HL-60 (cell line): ENCODE measurements at regions not wholly inside any gene's neighbourhood (a gene's known extent, or its start where the extent isn't known, plus 50 kb on each side); places are given as distances from the start of the nearest gene placed in this dataset.

Source experiments
- DNase-seq, 2 experiments: peaks; one replicate each; pipeline ENCODE4 v3.0.0-alpha.2; 2010 to 2020; ENCODE audit warnings: low read depth in 1 of 2, low spot score in 1 of 2
- H3K27ac ChIP-seq: fragments of 250-450 bp; sonication (Bioruptor Pico); replicated peaks from 2 replicates; pipeline ENCODE4 v1.5.1; 2020; ENCODE audit warnings: mild to moderate bottlenecking, moderate library complexity
- H3K27me3 ChIP-seq: fragments of 250-450 bp; sonication (Bioruptor Pico); 2 replicates; pipeline ENCODE4 v1.5.1; 2021; ENCODE audit warnings: mild to moderate bottlenecking, moderate library complexity; ENCODE audit not compliant: insufficient read depth, poor library complexity, severe bottlenecking
- H3K4me3 ChIP-seq: replicated peaks from 2 replicates; pipeline ENCODE4 v1.5.1; 2011; ENCODE audit warnings: mild to moderate bottlenecking, control low read depth, low read length; ENCODE audit not compliant: insufficient read depth
- CTCF ChIP-seq: IDR thresholded peaks from one replicate; pipeline ENCODE4 v1.5.1; 2011; ENCODE audit warnings: low read length, control low read depth, inconsistent platforms; ENCODE audit not compliant: insufficient read depth
- GABPA ChIP-seq: IDR thresholded peaks from 2 replicates; pipeline ENCODE4 v1.6.1; 2012; ENCODE audit warnings: low read depth
- POLR2AphosphoS5 ChIP-seq: IDR thresholded peaks from 2 replicates; pipeline ENCODE4 v1.6.1; 2012; ENCODE audit warnings: low read depth
- REST ChIP-seq: IDR thresholded peaks from 2 replicates; pipeline ENCODE4 v1.6.1; 2012; ENCODE audit warnings: low read depth; ENCODE audit not compliant: insufficient replicate concordance
- SPI1 ChIP-seq: IDR thresholded peaks from 2 replicates; pipeline ENCODE4 v1.6.1; 2012; ENCODE audit warnings: low read depth, mild to moderate bottlenecking, borderline replicate concordance

GRCh38 chrX:69387567-69388487, 116.3 kb upstream of the NALF2 start:
- no peak overlapping the region for H3K27ac ChIP-seq

GRCh38 chrX:69386681-69387080, 117.4 kb upstream of the NALF2 start:
- TF ChIP-seq POLR2AphosphoS5: no peak
- TF ChIP-seq REST: no peak
- TF ChIP-seq SPI1: no peak
- no peak for TF ChIP-seq GABPA
- TF ChIP-seq CTCF: no peak
- H3K27me3 ChIP-seq: no peaks in the 10 kb centered on the region
- no peak overlapping the region for H3K4me3 ChIP-seq
- DNase-seq: no peak
- no peak overlapping the region for H3K27ac ChIP-seq

More at GRCh38 chrX:69387567-69388487, 116.3 kb upstream of the NALF2 start:
- DNase-seq: peak in 1 of 2 experiments; percentile 30
- Histone ChIP-seq H3K4me3 (no peak overlapping the region), H3K27me3 (no peaks in the 10 kb centered on the region)
- TF ChIP-seq POLR2AphosphoS5: no peak
- TF ChIP-seq CTCF: peak; percentile 36
- no peak for TF ChIP-seq SPI1
- TF ChIP-seq GABPA: no peak

- TF ChIP-seq SPI1 (no peak), GABPA (no peak), POLR2AphosphoS5 (no peak), REST (no peak), CTCF (no peak)
- no peak for DNase-seq
- Histone ChIP-seq H3K27me3 (no peaks in the 10 kb centered on the region), H3K4me3 (no peak overlapping the region), H3K27ac (no peak overlapping the region)
Measured at GRCh38 chrX:69379412-69379811, 124.7 kb upstream of the NALF2 start.
